Glutamatergic neuron (in vitro differentiated cells): ENCODE measurements at regions not wholly inside any gene's neighbourhood (a gene's known extent, or its start where the extent isn't known, plus 50 kb on each side); places are given as distances from the start of the nearest gene placed in this dataset.

ENCODE experiments used
- DNase-seq: peaks from one replicate; pipeline ENCODE4 v3.0.0; 2022
- H3K27ac Mint-ChIP-seq: one replicate; pipeline ENCODE4 v1.8.0; 2020; ENCODE audit warnings: mild to moderate bottlenecking, mixed read lengths, inconsistent platforms; ENCODE audit not compliant: unreplicated experiment
- H3K27me3 Mint-ChIP-seq: one replicate; pipeline ENCODE4 v1.8.0; 2020; ENCODE audit warnings: mild to moderate bottlenecking, moderate library complexity, mixed read lengths, inconsistent platforms; ENCODE audit not compliant: unreplicated experiment
- H3K36me3 Mint-ChIP-seq: one replicate; pipeline ENCODE4 v1.8.0; 2020; ENCODE audit warnings: mild to moderate bottlenecking, mixed read lengths, inconsistent platforms; ENCODE audit not compliant: unreplicated experiment
- H3K4me1 Mint-ChIP-seq: one replicate; pipeline ENCODE4 v1.8.0; 2020; ENCODE audit warnings: mild to moderate bottlenecking, low read depth, mixed read lengths, inconsistent platforms; ENCODE audit not compliant: unreplicated experiment
- H3K4me3 Mint-ChIP-seq: one replicate; pipeline ENCODE4 v1.8.0; 2020; ENCODE audit warnings: mild to moderate bottlenecking, mixed read lengths, inconsistent platforms; ENCODE audit not compliant: unreplicated experiment
- H3K9me3 Mint-ChIP-seq: one replicate; pipeline ENCODE4 v1.8.0; 2020; ENCODE audit warnings: mild to moderate bottlenecking, moderate library complexity, mixed read lengths, inconsistent platforms; ENCODE audit not compliant: unreplicated experiment
- CTCF ChIP-seq: fragments of 200-600 bp; sonication (generic); IDR thresholded peaks from one replicate; pipeline ENCODE4 v1.5.0; 2021; ENCODE audit not compliant: partially characterized antibody, unreplicated experiment

GRCh38 chr10:42996588-42996987 lies 80.3 kb upstream of the RET start:
- H3K4me1 Mint-ChIP-seq: no peaks in the 10 kb centered on the region
- no peak overlapping the region for H3K4me3 Mint-ChIP-seq
- no peaks in the 10 kb centered on the region for H3K27me3 Mint-ChIP-seq
- DNase-seq: no peak
- H3K36me3 Mint-ChIP-seq: no peaks in the 10 kb centered on the region
- no peak for TF ChIP-seq CTCF
- H3K9me3 Mint-ChIP-seq: no peaks in the 10 kb centered on the region
- no peak overlapping the region for H3K27ac Mint-ChIP-seq

GRCh38 chr10:42997151-42997848 lies 79.6 kb upstream of the RET start:
- no peaks in the 10 kb centered on the region for H3K4me1 Mint-ChIP-seq
- H3K27ac Mint-ChIP-seq: no peak overlapping the region
- H3K36me3 Mint-ChIP-seq: no peaks in the 10 kb centered on the region
- DNase-seq: no peak
- H3K27me3 Mint-ChIP-seq: peaks cover 2% of the 10 kb centered on the region
- no peak overlapping the region for H3K4me3 Mint-ChIP-seq
- TF ChIP-seq CTCF: no peak
- H3K9me3 Mint-ChIP-seq: peaks cover 3% of the 10 kb centered on the region

- Mint-ChIP-seq H3K27me3 (peaks cover 4% of the 10 kb centered on the region), H3K27ac (no peak overlapping the region)
- no peak for TF ChIP-seq CTCF
Measured at GRCh38 chr10:42997849-42998165, 79.1 kb upstream of the RET start.

GRCh38 chr10:42998481-42999384 lies 78.1 kb upstream of the RET start:
- Mint-ChIP-seq H3K4me1 (no peaks in the 10 kb centered on the region), H3K4me3 (no peak overlapping the region), H3K27me3 (peaks cover 4% of the 10 kb centered on the region), H3K36me3 (no peaks in the 10 kb centered on the region), H3K9me3 (peaks cover 3% of the 10 kb centered on the region), H3K27ac (no peak overlapping the region)
- no peak for DNase-seq
- TF ChIP-seq CTCF: no peak

More at GRCh38 chr10:42997849-42998165, 79.1 kb upstream of the RET start:
- Mint-ChIP-seq H3K36me3 (no peaks in the 10 kb centered on the region), H3K9me3 (peaks cover 3% of the 10 kb centered on the region), H3K4me1 (no peaks in the 10 kb centered on the region), H3K4me3 (no peak overlapping the region)
- DNase-seq: no peak
